Neural cell (in vitro differentiated cells): ENCODE measurements at regions not wholly inside any gene's neighbourhood (a gene's known extent, or its start where the extent isn't known, plus 50 kb on each side); places are given as distances from the start of the nearest gene placed in this dataset.

ENCODE experiments used
- H2AFZ ChIP-seq: fragments of 200-600, 300-800 bp; sonication (generic), shearing (Covaris generic); 2 replicates; pipeline ENCODE4 v1.6.0; 2014; ENCODE audit warnings: low read depth, mild to moderate bottlenecking, antibody characterized with exemption, low read length, moderate library complexity
- H3F3A ChIP-seq: fragments of 200-600 bp; shearing (Covaris generic); 2 replicates; pipeline ENCODE4 v1.6.1; 2016; ENCODE audit warnings: mild to moderate bottlenecking, moderate library complexity, mixed read lengths, antibody characterized with exemption, low read length; ENCODE audit not compliant: insufficient read depth, poor library complexity, severe bottlenecking
- H3K27ac ChIP-seq: fragments of 200-600, 300-800 bp; sonication (generic), shearing (Covaris generic); 2 replicates; pipeline ENCODE4 v1.5.1; 2014; ENCODE audit warnings: mild to moderate bottlenecking, low read length, moderate library complexity
- H3K27me3 ChIP-seq: fragments of 300-800, 200-600 bp; sonication (generic), shearing (Covaris generic); 2 replicates; pipeline ENCODE4 v1.6.0; 2014; ENCODE audit warnings: mild to moderate bottlenecking, low read depth, low read length, moderate library complexity; ENCODE audit not compliant: insufficient read depth
- H3K36me3 ChIP-seq: fragments of 300-800, 200-600 bp; sonication (generic), shearing (Covaris generic); 2 replicates; pipeline ENCODE4 v1.5.1; 2014; ENCODE audit warnings: mild to moderate bottlenecking, antibody characterized with exemption, low read length, moderate library complexity; ENCODE audit not compliant: insufficient read depth
- H3K4me2 ChIP-seq: fragments of 300-800, 200-600 bp; sonication (generic), shearing (Covaris generic); 2 replicates; pipeline ENCODE4 v1.6.0; 2014; ENCODE audit warnings: mild to moderate bottlenecking, low read length
- H3K4me3 ChIP-seq: fragments of 300-800, 200-600 bp; sonication (generic), shearing (Covaris generic); 2 replicates; pipeline ENCODE4 v1.5.1; 2014; ENCODE audit warnings: mild to moderate bottlenecking, low read length, moderate library complexity
- H3K79me2 ChIP-seq: fragments of 200-600 bp; shearing (Covaris generic); replicated peaks from 2 replicates; pipeline ENCODE4 v1.6.0; 2014; ENCODE audit warnings: mild to moderate bottlenecking, low read length, moderate library complexity; ENCODE audit not compliant: insufficient read depth
- H3K9ac ChIP-seq: fragments of 300-800, 200-600 bp; sonication (generic), shearing (Covaris generic); 2 replicates; pipeline ENCODE4 v1.6.1; 2016; ENCODE audit warnings: mild to moderate bottlenecking, low read length, mixed read lengths
- H3K9me2 ChIP-seq: fragments of 200-600 bp; shearing (Covaris generic); 2 replicates; pipeline ENCODE4 v1.6.1; 2016; ENCODE audit warnings: mild to moderate bottlenecking, low read length, mixed read lengths; ENCODE audit not compliant: insufficient read depth
- H3K9me3 ChIP-seq: fragments of 200-600, 300-800 bp; sonication (generic), shearing (Covaris generic); 2 replicates; pipeline ENCODE4 v1.6.1; 2016; ENCODE audit warnings: mild to moderate bottlenecking, mixed run types, low read length, moderate library complexity, mixed read lengths
- H4K20me1 ChIP-seq: fragments of 200-600 bp; shearing (Covaris generic); 2 replicates; pipeline ENCODE4 v1.6.1; 2016; ENCODE audit warnings: mild to moderate bottlenecking, mixed run types; ENCODE audit not compliant: insufficient read depth
- EP300 ChIP-seq: fragments of 450-650 bp; conservative IDR thresholded peaks from 2 replicates; pipeline ENCODE4 v1.6.1; 2014; ENCODE audit warnings: antibody characterized with exemption, mild to moderate bottlenecking, moderate library complexity; ENCODE audit not compliant: poor library complexity, severe bottlenecking
- EZH2 ChIP-seq: fragments of 200-600, 300-800 bp; shearing (Covaris generic), sonication (generic); IDR thresholded peaks from 2 replicates; pipeline ENCODE4 v1.6.1; 2014; ENCODE audit warnings: antibody characterized with exemption, low read length, borderline replicate concordance, mild to moderate bottlenecking; ENCODE audit not compliant: insufficient read depth, poor library complexity, severe bottlenecking
- MXI1 ChIP-seq: fragments of 450-650 bp; conservative IDR thresholded peaks from 2 replicates; pipeline ENCODE4 v1.6.1; 2014; ENCODE audit warnings: antibody characterized with exemption, mild to moderate bottlenecking; ENCODE audit not compliant: poor library complexity, severe bottlenecking
- POLR2AphosphoS5 ChIP-seq: IDR thresholded peaks from 2 replicates; pipeline ENCODE4 v1.6.1; 2012
- RAD21 ChIP-seq: fragments of 450-650 bp; conservative IDR thresholded peaks from 2 replicates; pipeline ENCODE4 v1.6.1; 2014; ENCODE audit warnings: antibody characterized with exemption, mild to moderate bottlenecking, moderate library complexity
- SMC3 ChIP-seq: fragments of 450-650 bp; conservative IDR thresholded peaks from 2 replicates; pipeline ENCODE4 v1.6.1; 2014; ENCODE audit warnings: antibody characterized with exemption, mild to moderate bottlenecking, moderate library complexity; ENCODE audit not compliant: poor library complexity
- TAF1 ChIP-seq: IDR thresholded peaks from 2 replicates; pipeline ENCODE4 v1.6.1; 2012; ENCODE audit warnings: low read depth
- TF ChIP-seq, protein P1 (sequence below): fragments of 450-650 bp; IDR thresholded peaks from 2 replicates; pipeline ENCODE4 v1.5.1; 2014; ENCODE audit warnings: antibody characterized with exemption, mild to moderate bottlenecking, moderate library complexity; ENCODE audit not compliant: poor library complexity, severe bottlenecking
- TF ChIP-seq, protein P2 (sequence below): IDR thresholded peaks from 2 replicates; pipeline ENCODE4 v1.6.1; 2012; ENCODE audit warnings: borderline replicate concordance

DNA sequence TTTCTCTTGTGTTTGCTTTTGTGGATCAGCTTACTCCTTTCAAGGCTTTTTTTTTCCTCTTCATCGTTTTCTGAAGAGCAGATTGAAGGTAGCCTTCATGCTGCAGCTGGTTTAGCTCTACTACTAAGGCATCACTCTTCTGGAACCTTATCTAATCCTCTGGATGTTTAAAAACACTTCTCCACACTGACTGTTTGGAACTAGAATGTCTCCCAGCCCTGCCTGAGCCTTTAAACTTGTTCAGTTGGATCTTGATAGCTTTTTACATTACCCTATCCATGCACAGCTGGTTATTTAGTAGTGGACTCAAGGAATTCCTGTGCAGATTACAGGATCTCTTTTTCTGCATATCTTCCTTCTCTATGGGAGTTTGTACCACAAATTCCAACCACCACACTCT lies 108.9 kb upstream of the ASCC3 start:
- H3K9me2 ChIP-seq = no peaks in the 10 kb centered on the region
- H4K20me1 ChIP-seq = no peaks in the 10 kb centered on the region
- H3K27me3 ChIP-seq = no peaks in the 10 kb centered on the region
- no peak overlapping the region for H3K9ac ChIP-seq
- no peaks in the 10 kb centered on the region for H3F3A ChIP-seq
- H3K27ac ChIP-seq = no peak overlapping the region
- no peak overlapping the region for H3K4me2 ChIP-seq
- no peaks in the 10 kb centered on the region for H3K9me3 ChIP-seq
- TF ChIP-seq RAD21 = no peak
- TF ChIP-seq TAF1 = no peak
- no peak for TF ChIP-seq EZH2
- TF ChIP-seq, protein P1, sequence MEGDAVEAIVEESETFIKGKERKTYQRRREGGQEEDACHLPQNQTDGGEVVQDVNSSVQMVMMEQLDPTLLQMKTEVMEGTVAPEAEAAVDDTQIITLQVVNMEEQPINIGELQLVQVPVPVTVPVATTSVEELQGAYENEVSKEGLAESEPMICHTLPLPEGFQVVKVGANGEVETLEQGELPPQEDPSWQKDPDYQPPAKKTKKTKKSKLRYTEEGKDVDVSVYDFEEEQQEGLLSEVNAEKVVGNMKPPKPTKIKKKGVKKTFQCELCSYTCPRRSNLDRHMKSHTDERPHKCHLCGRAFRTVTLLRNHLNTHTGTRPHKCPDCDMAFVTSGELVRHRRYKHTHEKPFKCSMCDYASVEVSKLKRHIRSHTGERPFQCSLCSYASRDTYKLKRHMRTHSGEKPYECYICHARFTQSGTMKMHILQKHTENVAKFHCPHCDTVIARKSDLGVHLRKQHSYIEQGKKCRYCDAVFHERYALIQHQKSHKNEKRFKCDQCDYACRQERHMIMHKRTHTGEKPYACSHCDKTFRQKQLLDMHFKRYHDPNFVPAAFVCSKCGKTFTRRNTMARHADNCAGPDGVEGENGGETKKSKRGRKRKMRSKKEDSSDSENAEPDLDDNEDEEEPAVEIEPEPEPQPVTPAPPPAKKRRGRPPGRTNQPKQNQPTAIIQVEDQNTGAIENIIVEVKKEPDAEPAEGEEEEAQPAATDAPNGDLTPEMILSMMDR = no peak
- no peak for TF ChIP-seq MXI1
- TF ChIP-seq, protein P2, sequence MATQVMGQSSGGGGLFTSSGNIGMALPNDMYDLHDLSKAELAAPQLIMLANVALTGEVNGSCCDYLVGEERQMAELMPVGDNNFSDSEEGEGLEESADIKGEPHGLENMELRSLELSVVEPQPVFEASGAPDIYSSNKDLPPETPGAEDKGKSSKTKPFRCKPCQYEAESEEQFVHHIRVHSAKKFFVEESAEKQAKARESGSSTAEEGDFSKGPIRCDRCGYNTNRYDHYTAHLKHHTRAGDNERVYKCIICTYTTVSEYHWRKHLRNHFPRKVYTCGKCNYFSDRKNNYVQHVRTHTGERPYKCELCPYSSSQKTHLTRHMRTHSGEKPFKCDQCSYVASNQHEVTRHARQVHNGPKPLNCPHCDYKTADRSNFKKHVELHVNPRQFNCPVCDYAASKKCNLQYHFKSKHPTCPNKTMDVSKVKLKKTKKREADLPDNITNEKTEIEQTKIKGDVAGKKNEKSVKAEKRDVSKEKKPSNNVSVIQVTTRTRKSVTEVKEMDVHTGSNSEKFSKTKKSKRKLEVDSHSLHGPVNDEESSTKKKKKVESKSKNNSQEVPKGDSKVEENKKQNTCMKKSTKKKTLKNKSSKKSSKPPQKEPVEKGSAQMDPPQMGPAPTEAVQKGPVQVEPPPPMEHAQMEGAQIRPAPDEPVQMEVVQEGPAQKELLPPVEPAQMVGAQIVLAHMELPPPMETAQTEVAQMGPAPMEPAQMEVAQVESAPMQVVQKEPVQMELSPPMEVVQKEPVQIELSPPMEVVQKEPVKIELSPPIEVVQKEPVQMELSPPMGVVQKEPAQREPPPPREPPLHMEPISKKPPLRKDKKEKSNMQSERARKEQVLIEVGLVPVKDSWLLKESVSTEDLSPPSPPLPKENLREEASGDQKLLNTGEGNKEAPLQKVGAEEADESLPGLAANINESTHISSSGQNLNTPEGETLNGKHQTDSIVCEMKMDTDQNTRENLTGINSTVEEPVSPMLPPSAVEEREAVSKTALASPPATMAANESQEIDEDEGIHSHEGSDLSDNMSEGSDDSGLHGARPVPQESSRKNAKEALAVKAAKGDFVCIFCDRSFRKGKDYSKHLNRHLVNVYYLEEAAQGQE = no peak
- TF ChIP-seq SMC3 = no peak
- TF ChIP-seq POLR2AphosphoS5 = no peak
- no peak for TF ChIP-seq EP300
- no peak overlapping the region for H2AFZ ChIP-seq
- H3K79me2 ChIP-seq = no peaks in the 10 kb centered on the region
- H3K4me3 ChIP-seq = no peak overlapping the region
- no peaks in the 10 kb centered on the region for H3K36me3 ChIP-seq

GRCh38 chr6:100996409-100996808 lies 115.3 kb upstream of the ASCC3 start:
- H4K20me1 ChIP-seq = no peaks in the 10 kb centered on the region
- no peak overlapping the region for H3K4me3 ChIP-seq
- H3K9ac ChIP-seq = no peak overlapping the region
- no peak overlapping the region for H3K4me2 ChIP-seq
- H2AFZ ChIP-seq = no peak overlapping the region
- H3K79me2 ChIP-seq = no peaks in the 10 kb centered on the region
- H3F3A ChIP-seq = no peaks in the 10 kb centered on the region
- H3K36me3 ChIP-seq = no peaks in the 10 kb centered on the region
- no peaks in the 10 kb centered on the region for H3K9me2 ChIP-seq
- no peak for TF ChIP-seq TAF1
- TF ChIP-seq, protein P2 = no peak
- TF ChIP-seq EZH2 = no peak
- TF ChIP-seq SMC3 = no peak
- no peak for TF ChIP-seq POLR2AphosphoS5
- TF ChIP-seq RAD21 = no peak
- no peak for TF ChIP-seq MXI1
- no peak for TF ChIP-seq EP300
- TF ChIP-seq, protein P1 = no peak
- H3K27ac ChIP-seq = no peak overlapping the region
- H3K9me3 ChIP-seq = no peaks in the 10 kb centered on the region
- H3K27me3 ChIP-seq = no peaks in the 10 kb centered on the region
